Mesenchymal stem cell (in vitro differentiated cells and primary cell): ENCODE measurements at regions not wholly inside any gene's neighbourhood (a gene's known extent, or its start where the extent isn't known, plus 50 kb on each side); places are given as distances from the start of the nearest gene placed in this dataset.

Source experiments
- DNase-seq: peaks from one replicate; pipeline ENCODE4 v3.0.0-alpha.2; 2013
- H2AFZ ChIP-seq: one replicate; pipeline ENCODE4 v1.6.1; 2013; ENCODE audit warnings: low read depth, mild to moderate bottlenecking, control low read depth, inconsistent platforms, low read length, moderate library complexity
- H2AK5ac ChIP-seq: 2 replicates; pipeline ENCODE4 v1.6.1; 2013; ENCODE audit warnings: low read length, moderate library complexity, mild to moderate bottlenecking, inconsistent platforms; ENCODE audit not compliant: severe bottlenecking
- H2BK120ac ChIP-seq: one replicate; pipeline ENCODE4 v1.6.1; 2013; ENCODE audit warnings: low read depth, mild to moderate bottlenecking, inconsistent platforms, low read length, moderate library complexity
- H2BK12ac ChIP-seq, 2 experiments: one replicate each; pipeline ENCODE4 v1.6.1; 2013; ENCODE audit warnings: inconsistent platforms in 2 of 2, low read length in 2 of 2, mild to moderate bottlenecking in 2 of 2, moderate library complexity in 2 of 2, control low read depth in 1 of 2
- H2BK15ac ChIP-seq: one replicate; pipeline ENCODE4 v1.6.1; 2013; ENCODE audit warnings: mild to moderate bottlenecking, low read depth, inconsistent platforms; ENCODE audit not compliant: poor library complexity, severe bottlenecking
- H2BK5ac ChIP-seq: 2 replicates; pipeline ENCODE4 v1.6.1; 2013; ENCODE audit warnings: low read depth, mild to moderate bottlenecking, low read length, control low read depth, inconsistent platforms; ENCODE audit not compliant: poor library complexity, severe bottlenecking
- H3K14ac ChIP-seq, 2 experiments: one replicate each; pipeline ENCODE4 v1.6.1; 2013; ENCODE audit warnings: inconsistent platforms in 2 of 2, low read length in 2 of 2, control low read depth in 1 of 2, mild to moderate bottlenecking in 1 of 2, moderate library complexity in 1 of 2
- H3K18ac ChIP-seq, 2 experiments: one replicate each; pipeline ENCODE4 v1.6.1; 2013; ENCODE audit warnings: inconsistent platforms in 2 of 2, low read length in 2 of 2, control low read depth in 1 of 2, low read depth in 1 of 2, mild to moderate bottlenecking in 1 of 2
- H3K23ac ChIP-seq, 2 experiments: one replicate each; pipeline ENCODE4 v1.6.1; 2013; ENCODE audit warnings: inconsistent platforms in 2 of 2, low read length in 2 of 2, mild to moderate bottlenecking in 2 of 2, moderate library complexity in 2 of 2, control low read depth in 1 of 2
- H3K27ac ChIP-seq: 2 replicates; pipeline ENCODE4 v1.5.1; 2013; ENCODE audit warnings: mild to moderate bottlenecking, moderate library complexity, low read length, control low read depth, inconsistent platforms; ENCODE audit not compliant: poor library complexity, severe bottlenecking
- H3K27me3 ChIP-seq, 2 experiments: 2 replicates each; pipeline versions ENCODE4 v1.6.1 to v1.7.0; 2013; ENCODE audit warnings: low read length in 2 of 2, mild to moderate bottlenecking in 2 of 2, moderate library complexity in 2 of 2, control low read depth in 1 of 2, inconsistent platforms in 1 of 2; ENCODE audit not compliant: control insufficient read depth in 1 of 2, insufficient read depth in 1 of 2
- H3K36me3 ChIP-seq, 2 experiments: 2 replicates each; pipeline versions ENCODE4 v1.6.1 to v1.7.0; 2013; ENCODE audit warnings: low read length in 2 of 2, control low read depth in 1 of 2, inconsistent platforms in 1 of 2, low read depth in 1 of 2, mild to moderate bottlenecking in 1 of 2; ENCODE audit not compliant: insufficient read depth in 2 of 2, control insufficient read depth in 1 of 2
- H3K4ac ChIP-seq, 2 experiments: one replicate each; pipeline ENCODE4 v1.6.1; 2013; ENCODE audit warnings: inconsistent platforms in 2 of 2, low read length in 2 of 2, mild to moderate bottlenecking in 2 of 2, moderate library complexity in 2 of 2, control low read depth in 1 of 2, low read depth in 1 of 2
- H3K4me1 ChIP-seq: 2 replicates; pipeline ENCODE4 v1.6.1; 2013; ENCODE audit warnings: low read depth, low read length, control low read depth; ENCODE audit not compliant: control insufficient read depth, insufficient read depth
- H3K4me2 ChIP-seq: 2 replicates; pipeline ENCODE4 v1.6.1; 2013; ENCODE audit warnings: low read length, mild to moderate bottlenecking, inconsistent platforms; ENCODE audit not compliant: poor library complexity, severe bottlenecking
- H3K4me3 ChIP-seq, 2 experiments: 2 replicates each; pipeline versions ENCODE4 v1.5.1 to v1.7.0; 2013; ENCODE audit warnings: low read length in 2 of 2, mild to moderate bottlenecking in 2 of 2, control low read depth in 1 of 2, low read depth in 1 of 2; ENCODE audit not compliant: insufficient read depth in 1 of 2
- H3K79me1 ChIP-seq: replicated peaks from 2 replicates; pipeline ENCODE4 v1.6.1; 2013; ENCODE audit warnings: mild to moderate bottlenecking, control low read depth, low read length, inconsistent platforms; ENCODE audit not compliant: poor library complexity, severe bottlenecking
- H3K9ac ChIP-seq: 2 replicates; pipeline ENCODE4 v1.7.0; 2013; ENCODE audit warnings: mild to moderate bottlenecking, low read length, moderate library complexity
- H3K9me3 ChIP-seq: 2 replicates; pipeline ENCODE4 v1.7.0; 2013; ENCODE audit warnings: mild to moderate bottlenecking, low read length; ENCODE audit not compliant: control insufficient read depth
- H4K8ac ChIP-seq: one replicate; pipeline ENCODE4 v1.6.1; 2013; ENCODE audit warnings: inconsistent platforms, mild to moderate bottlenecking, low read length, moderate library complexity
- H4K91ac ChIP-seq: one replicate; pipeline ENCODE4 v1.6.1; 2013; ENCODE audit warnings: mild to moderate bottlenecking, low read length, inconsistent platforms
- WGBS: methylation state at CpG from one replicate; pipeline ENCODE4 v1.1.7; 2013; ENCODE audit warnings: mixed read lengths; 5-methylcytosine and 5-hydroxymethylcytosine counted together

GRCh38 chr7:26001662-26002244, 150.2 kb upstream of the NFE2L3 start:
- Histone ChIP-seq H2BK15ac (no peak overlapping the region), H2AK5ac (no peak overlapping the region), H3K4me2 (no peak overlapping the region), H3K9me3 (no peaks in the 10 kb centered on the region), H3K79me1 (no peaks in the 10 kb centered on the region), H3K9ac (no peak overlapping the region), H3K4ac (no peak overlapping the region), H3K14ac (no peak overlapping the region), H3K36me3 (no peaks in the 10 kb centered on the region), H3K27me3 (peaks cover 7 to 11% of the 10 kb centered on the region in 2 experiments), H3K18ac (no peak overlapping the region), H2BK120ac (no peak overlapping the region), H3K4me1 (no peaks in the 10 kb centered on the region), H4K91ac (no peak overlapping the region), H2BK5ac (no peak overlapping the region), H2AFZ (no peak overlapping the region), H3K23ac (no peak overlapping the region), H3K27ac (no peak overlapping the region), H2BK12ac (no peak overlapping the region), H3K4me3 (no peak overlapping the region), H4K8ac (no peak overlapping the region)
- WGBS, result 78% methylated on average over 5 of the region's 5 CpGs
- no peak for DNase-seq

- Histone ChIP-seq H3K23ac (no peak overlapping the region), H2BK120ac (no peak overlapping the region), H3K36me3 (no peaks in the 10 kb centered on the region), H4K8ac (no peak overlapping the region), H2BK12ac (no peak overlapping the region), H3K4ac (no peak overlapping the region), H2BK5ac (no peak overlapping the region), H3K9ac (no peak overlapping the region), H3K14ac (no peak overlapping the region), H2AFZ (no peak overlapping the region), H2BK15ac (no peak overlapping the region), H3K27me3 (peaks cover 7 to 11% of the 10 kb centered on the region in 2 experiments), H3K4me3 (no peak overlapping the region), H3K4me2 (no peak overlapping the region), H2AK5ac (no peak overlapping the region), H3K9me3 (no peaks in the 10 kb centered on the region), H3K79me1 (no peaks in the 10 kb centered on the region), H3K4me1 (no peaks in the 10 kb centered on the region), H4K91ac (no peak overlapping the region), H3K27ac (no peak overlapping the region), H3K18ac (no peak overlapping the region)
- DNase-seq, result no peak
- 90% methylated on average over 7 of the region's 12 CpGs for WGBS
Observed at GRCh38 chr7:26005683-26006410, 146.2 kb upstream of the NFE2L3 start.

GRCh38 chr7:26006426-26006825, 145.6 kb upstream of the NFE2L3 start:
- Histone ChIP-seq H3K27me3 (peaks cover 7 to 11% of the 10 kb centered on the region in 2 experiments), H3K9ac (no peak overlapping the region), H2AFZ (no peak overlapping the region), H3K4me2 (no peak overlapping the region), H4K8ac (no peak overlapping the region), H3K14ac (no peak overlapping the region), H3K4ac (no peak overlapping the region), H4K91ac (no peak overlapping the region), H3K27ac (no peak overlapping the region), H3K9me3 (no peaks in the 10 kb centered on the region), H3K23ac (no peak overlapping the region), H3K4me1 (no peaks in the 10 kb centered on the region), H2BK12ac (no peak overlapping the region), H2BK120ac (no peak overlapping the region), H2AK5ac (no peak overlapping the region), H3K4me3 (no peak overlapping the region), H2BK5ac (no peak overlapping the region), H3K18ac (no peak overlapping the region), H3K36me3 (no peaks in the 10 kb centered on the region), H2BK15ac (no peak overlapping the region), H3K79me1 (no peaks in the 10 kb centered on the region)
- DNase-seq, result no peak
- WGBS, result 72% methylated on average over 4 of the region's 4 CpGs

GRCh38 chr7:26007510-26007909, 144.5 kb upstream of the NFE2L3 start:
- H2BK5ac ChIP-seq, result no peak overlapping the region
- no peak overlapping the region for H4K8ac ChIP-seq
- H3K27ac ChIP-seq, result no peak overlapping the region
- H2AK5ac ChIP-seq, result no peak overlapping the region
- no peak overlapping the region for H3K14ac ChIP-seq
- no peak overlapping the region for H3K4me3 ChIP-seq
- H4K91ac ChIP-seq, result no peak overlapping the region
- H2AFZ ChIP-seq, result no peak overlapping the region
- no peak overlapping the region for H2BK12ac ChIP-seq
- WGBS, result 94% methylated on average over 2 of the region's 2 CpGs
- no peaks in the 10 kb centered on the region for H3K79me1 ChIP-seq
- peaks cover 7 to 11% of the 10 kb centered on the region in 2 experiments for H3K27me3 ChIP-seq
- H3K4me2 ChIP-seq, result no peak overlapping the region
- no peak overlapping the region for H2BK120ac ChIP-seq
- no peaks in the 10 kb centered on the region for H3K4me1 ChIP-seq
- H3K9ac ChIP-seq, result no peak overlapping the region
- no peak for DNase-seq
- H3K4ac ChIP-seq, result no peak overlapping the region
- H2BK15ac ChIP-seq, result no peak overlapping the region
- H3K36me3 ChIP-seq, result no peaks in the 10 kb centered on the region
- H3K9me3 ChIP-seq, result no peaks in the 10 kb centered on the region
- H3K18ac ChIP-seq, result no peak overlapping the region
- no peak overlapping the region for H3K23ac ChIP-seq
